ENCODE measurements at regions not wholly inside any gene's neighbourhood (a gene's known extent, or its start where the extent isn't known, plus 50 kb on each side); places are given as distances from the start of the nearest gene placed in this dataset.

- H3K27ac ChIP-seq (ENCODE audit: low read depth, low read length): peak overlapping the region; percentile 13
- no peak overlapping the region for H3K9ac ChIP-seq (ENCODE audit: low read depth in 1 of 3, low read length in 3 of 3)
- H3K4me1 ChIP-seq (ENCODE audit: control insufficient read depth in 3 of 3, insufficient read depth in 3 of 3, low read length in 3 of 3): peaks cover 0 to 8% (median 5%) of the 10 kb centered on the region in 3 donors
- no peaks in the 10 kb centered on the region for H3K9me3 ChIP-seq (ENCODE audit: control insufficient read depth in 3 of 3, low read length in 3 of 3)
- H3K4me3 ChIP-seq (ENCODE audit: low read length in 3 of 3): no peak overlapping the region
- peaks cover 0 to 10% (median 0%) of the 10 kb centered on the region in 3 donors for H3K27me3 ChIP-seq (ENCODE audit: control insufficient read depth in 3 of 3, insufficient read depth in 3 of 3, low read length in 3 of 3)
- no peaks in the 10 kb centered on the region for H3K36me3 ChIP-seq (ENCODE audit: control insufficient read depth in 3 of 3, insufficient read depth in 3 of 3, low read length in 3 of 3)
These were observed 570.1 kb upstream of the MGMT start for GRCh38 chr10:128896963-128897362.

DNA sequence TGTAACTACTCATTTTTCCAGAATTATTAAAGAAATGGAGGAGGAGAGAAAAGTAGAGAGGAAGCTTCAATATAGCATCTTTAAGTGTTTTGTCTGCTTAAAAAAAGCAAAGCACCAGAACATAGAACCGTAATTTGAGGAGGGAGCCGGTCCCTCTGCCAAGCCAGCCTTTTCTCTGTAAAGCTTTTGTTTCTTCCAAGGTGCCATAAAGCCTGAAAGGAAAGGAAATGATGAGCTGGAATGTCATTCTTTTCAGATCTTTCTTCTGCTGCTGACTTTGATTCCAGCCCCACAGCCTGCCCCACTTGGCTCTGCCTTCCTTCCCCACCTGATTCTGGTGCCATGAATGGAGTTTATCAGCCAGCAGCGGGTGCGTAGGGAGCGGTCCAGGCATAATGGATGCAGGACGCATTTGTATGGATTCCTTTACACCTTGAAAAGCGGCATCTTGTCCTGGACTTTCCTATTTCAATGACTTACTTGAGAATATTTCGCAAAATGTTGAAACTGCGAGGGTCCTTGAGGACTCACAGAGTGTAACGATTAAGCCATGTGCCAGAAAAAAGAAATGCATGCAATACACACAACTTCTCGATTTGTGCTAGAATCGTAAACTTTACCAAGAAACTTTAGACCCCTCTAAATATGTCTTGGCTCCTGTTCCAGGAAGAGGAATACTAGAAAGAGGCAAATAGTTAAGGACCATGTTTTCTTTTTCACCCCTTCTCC lies 569.5 kb upstream of the MGMT start:
- Histone ChIP-seq H3K27ac (ENCODE audit: low read depth, low read length) (peak overlapping the region; percentile 13), H3K4me3 (ENCODE audit: low read length in 3 of 3) (peak overlapping the region in 1 of 3 donors; percentile 4), H3K36me3 (ENCODE audit: control insufficient read depth in 3 of 3, insufficient read depth in 3 of 3, low read length in 3 of 3) (no peaks in the 10 kb centered on the region)

DNA sequence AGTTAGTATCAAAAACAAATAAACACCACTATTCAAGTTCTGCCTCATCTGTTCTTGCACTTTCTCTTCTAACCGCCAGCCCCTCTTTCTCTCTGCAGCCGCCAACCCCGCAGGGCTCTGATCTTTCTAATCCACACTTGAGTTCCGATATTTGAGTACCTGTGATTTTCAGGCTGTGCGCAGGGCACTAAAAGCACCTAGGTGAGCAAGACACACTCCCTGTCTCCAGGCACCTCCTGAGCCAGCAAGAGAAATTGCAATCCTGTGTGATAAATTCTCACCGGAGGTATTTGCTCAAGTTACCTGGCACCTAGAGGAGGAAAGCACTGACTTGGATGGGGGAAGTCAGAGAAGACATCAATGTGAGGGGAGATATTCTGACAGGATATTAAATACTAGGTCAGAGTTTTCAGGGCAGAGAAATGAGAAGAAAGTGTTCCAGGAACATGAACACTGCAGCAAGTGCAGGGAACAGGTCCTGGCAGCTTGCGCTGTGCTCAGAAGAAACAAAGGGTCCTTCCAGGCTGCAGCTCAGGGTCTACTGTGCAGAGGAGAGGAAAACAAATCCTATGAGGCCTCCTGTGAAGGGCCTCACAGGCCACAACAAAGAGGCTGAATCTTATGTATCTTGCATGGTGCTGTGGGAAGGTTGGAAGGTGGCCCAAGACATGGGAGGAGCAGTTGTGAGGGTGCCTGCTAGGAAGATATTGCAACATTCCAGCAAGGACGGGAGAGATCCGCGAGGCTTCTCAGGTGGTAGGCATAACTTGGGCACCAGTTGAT lies 568.7 kb upstream of the MGMT start:
- Histone ChIP-seq H3K36me3 (ENCODE audit: control insufficient read depth in 3 of 3, insufficient read depth in 3 of 3, low read length in 3 of 3) (no peaks in the 10 kb centered on the region), H3K27ac (ENCODE audit: low read depth, low read length) (no peak overlapping the region), H3K9me3 (ENCODE audit: control insufficient read depth in 3 of 3, low read length in 3 of 3) (no peaks in the 10 kb centered on the region), H3K27me3 (ENCODE audit: control insufficient read depth in 3 of 3, insufficient read depth in 3 of 3, low read length in 3 of 3) (peaks cover 0 to 10% (median 0%) of the 10 kb centered on the region in 3 donors), H3K9ac (ENCODE audit: low read depth in 1 of 3, low read length in 3 of 3) (no peak overlapping the region), H3K4me3 (ENCODE audit: low read length in 3 of 3) (no peak overlapping the region), H3K4me1 (ENCODE audit: control insufficient read depth in 3 of 3, insufficient read depth in 3 of 3, low read length in 3 of 3) (peaks cover 0 to 8% (median 5%) of the 10 kb centered on the region in 3 donors)

More for the DNA sequence above, 569.5 kb upstream of the MGMT start:
- H3K27me3 ChIP-seq (ENCODE audit: control insufficient read depth in 3 of 3, insufficient read depth in 3 of 3, low read length in 3 of 3): peaks cover 0 to 10% (median 0%) of the 10 kb centered on the region in 3 donors
- peaks cover 0 to 8% (median 5%) of the 10 kb centered on the region in 3 donors for H3K4me1 ChIP-seq (ENCODE audit: control insufficient read depth in 3 of 3, insufficient read depth in 3 of 3, low read length in 3 of 3)
- H3K9ac ChIP-seq (ENCODE audit: low read depth in 1 of 3, low read length in 3 of 3): no peak overlapping the region
- H3K9me3 ChIP-seq (ENCODE audit: control insufficient read depth in 3 of 3, low read length in 3 of 3): no peaks in the 10 kb centered on the region

- no peak overlapping the region for H3K9ac ChIP-seq (ENCODE audit: low read depth in 1 of 3, low read length in 3 of 3)
- H3K27ac ChIP-seq (ENCODE audit: low read depth, low read length): no peak overlapping the region
- H3K9me3 ChIP-seq (ENCODE audit: control insufficient read depth in 3 of 3, low read length in 3 of 3): no peaks in the 10 kb centered on the region
- H3K4me1 ChIP-seq (ENCODE audit: control insufficient read depth in 3 of 3, insufficient read depth in 3 of 3, low read length in 3 of 3): peaks cover 0 to 8% (median 5%) of the 10 kb centered on the region in 3 donors
- H3K27me3 ChIP-seq (ENCODE audit: control insufficient read depth in 3 of 3, insufficient read depth in 3 of 3, low read length in 3 of 3): peaks cover 0 to 10% (median 0%) of the 10 kb centered on the region in 3 donors
- H3K4me3 ChIP-seq (ENCODE audit: low read length in 3 of 3): no peak overlapping the region
- H3K36me3 ChIP-seq (ENCODE audit: control insufficient read depth in 3 of 3, insufficient read depth in 3 of 3, low read length in 3 of 3): no peaks in the 10 kb centered on the region
These were observed 568.2 kb upstream of the MGMT start for GRCh38 chr10:128898916-128899195.

DNA sequence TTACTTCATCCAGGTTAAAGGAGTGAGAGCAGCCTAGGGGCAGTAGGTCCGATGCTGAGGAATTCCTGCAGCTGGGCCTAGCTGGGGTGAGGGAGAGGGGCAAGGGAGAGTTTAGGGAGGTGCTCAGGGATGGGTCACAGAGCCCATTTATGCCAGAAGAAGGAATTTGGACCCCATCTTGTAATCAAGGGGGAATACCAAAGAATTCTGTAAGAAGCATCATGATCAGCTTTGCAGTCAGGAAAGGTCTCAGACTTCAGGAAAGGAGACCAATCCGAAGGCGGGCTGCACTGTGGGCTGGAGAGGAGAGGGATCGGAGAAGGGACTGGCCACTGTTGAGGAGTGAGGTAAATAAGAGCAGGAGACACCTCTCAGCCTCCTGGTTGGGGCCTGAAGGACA lies 566.6 kb upstream of the MGMT start:
- H3K9ac ChIP-seq (ENCODE audit: low read depth in 1 of 3, low read length in 3 of 3): no peak overlapping the region
- peaks cover 0 to 10% (median 0%) of the 10 kb centered on the region in 3 donors for H3K27me3 ChIP-seq (ENCODE audit: control insufficient read depth in 3 of 3, insufficient read depth in 3 of 3, low read length in 3 of 3)
- peaks cover 0 to 8% (median 5%) of the 10 kb centered on the region in 3 donors for H3K4me1 ChIP-seq (ENCODE audit: control insufficient read depth in 3 of 3, insufficient read depth in 3 of 3, low read length in 3 of 3)
- H3K36me3 ChIP-seq (ENCODE audit: control insufficient read depth in 3 of 3, insufficient read depth in 3 of 3, low read length in 3 of 3): no peaks in the 10 kb centered on the region
- H3K27ac ChIP-seq (ENCODE audit: low read depth, low read length): no peak overlapping the region
- H3K9me3 ChIP-seq (ENCODE audit: control insufficient read depth in 3 of 3, low read length in 3 of 3): no peaks in the 10 kb centered on the region
- no peak overlapping the region for H3K4me3 ChIP-seq (ENCODE audit: low read length in 3 of 3)

GRCh38 chr10:128901236-128901635 lies 565.8 kb upstream of the MGMT start:
- Histone ChIP-seq H3K9ac (ENCODE audit: low read depth in 1 of 3, low read length in 3 of 3) (no peak overlapping the region), H3K4me1 (ENCODE audit: control insufficient read depth in 3 of 3, insufficient read depth in 3 of 3, low read length in 3 of 3) (peaks cover 0 to 5% (median 5%) of the 10 kb centered on the region in 3 donors), H3K4me3 (ENCODE audit: low read length in 3 of 3) (no peak overlapping the region), H3K27ac (ENCODE audit: low read depth, low read length) (no peak overlapping the region), H3K27me3 (ENCODE audit: control insufficient read depth in 3 of 3, insufficient read depth in 3 of 3, low read length in 3 of 3) (peaks cover 0 to 5% (median 0%) of the 10 kb centered on the region in 3 donors), H3K9me3 (ENCODE audit: control insufficient read depth in 3 of 3, low read length in 3 of 3) (no peaks in the 10 kb centered on the region), H3K36me3 (ENCODE audit: control insufficient read depth in 3 of 3, insufficient read depth in 3 of 3, low read length in 3 of 3) (no peaks in the 10 kb centered on the region)

DNA sequence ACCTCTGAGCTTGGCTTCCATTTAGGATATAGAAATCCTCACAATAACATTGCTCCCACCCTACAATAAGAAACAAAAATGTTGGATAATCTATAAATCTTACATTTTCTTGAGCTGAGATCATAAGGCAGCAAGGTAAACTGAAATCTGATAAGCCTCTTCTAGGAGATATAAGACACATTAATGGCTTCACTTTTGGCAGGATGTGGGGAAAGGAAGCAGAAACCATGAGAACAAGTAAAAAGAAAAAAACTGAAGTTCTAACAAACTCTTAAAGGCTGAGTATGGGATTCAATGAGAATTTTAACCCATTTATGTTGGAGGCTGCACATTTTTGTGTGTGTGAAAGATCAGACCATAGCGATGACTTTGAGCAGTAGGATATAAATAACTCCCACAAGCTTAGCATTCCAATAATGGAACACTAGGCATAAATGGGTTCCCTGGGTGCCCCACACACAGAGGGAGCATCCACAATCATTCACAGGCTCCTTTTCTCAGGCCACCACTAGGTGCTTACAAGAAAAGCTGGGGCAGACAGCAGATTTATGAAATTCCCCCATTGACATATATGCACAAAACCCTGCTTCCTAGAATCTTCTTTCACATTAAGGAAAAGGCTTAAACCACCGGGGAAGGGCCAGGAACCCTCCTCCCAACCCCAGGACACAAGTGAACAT lies 564.9 kb upstream of the MGMT start:
- Histone ChIP-seq H3K4me3 (ENCODE audit: low read length in 3 of 3) (no peak overlapping the region), H3K27ac (ENCODE audit: low read depth, low read length) (no peak overlapping the region), H3K9ac (ENCODE audit: low read depth in 1 of 3, low read length in 3 of 3) (no peak overlapping the region), H3K36me3 (ENCODE audit: control insufficient read depth in 3 of 3, insufficient read depth in 3 of 3, low read length in 3 of 3) (no peaks in the 10 kb centered on the region), H3K27me3 (ENCODE audit: control insufficient read depth in 3 of 3, insufficient read depth in 3 of 3, low read length in 3 of 3) (peaks cover 0 to 7% (median 0%) of the 10 kb centered on the region in 3 donors), H3K4me1 (ENCODE audit: control insufficient read depth in 3 of 3, insufficient read depth in 3 of 3, low read length in 3 of 3) (peaks cover 0 to 5% (median 5%) of the 10 kb centered on the region in 3 donors), H3K9me3 (ENCODE audit: control insufficient read depth in 3 of 3, low read length in 3 of 3) (no peaks in the 10 kb centered on the region)

- H3K36me3 ChIP-seq (ENCODE audit: control insufficient read depth in 3 of 3, insufficient read depth in 3 of 3, low read length in 3 of 3): no peaks in the 10 kb centered on the region
- H3K27ac ChIP-seq (ENCODE audit: low read depth, low read length): no peak overlapping the region
These were observed 559.7 kb upstream of the MGMT start for GRCh38 chr10:128907155-128907941.

GRCh38 chr10:128908099-128908498 lies 558.9 kb upstream of the MGMT start:
- H3K27ac ChIP-seq (ENCODE audit: low read depth, low read length): no peak overlapping the region
- peaks cover 0 to 2% (median 0%) of the 10 kb centered on the region in 3 donors for H3K27me3 ChIP-seq (ENCODE audit: control insufficient read depth in 3 of 3, insufficient read depth in 3 of 3, low read length in 3 of 3)

More at GRCh38 chr10:128907155-128907941, 559.7 kb upstream of the MGMT start:
- H3K9ac ChIP-seq (ENCODE audit: low read depth in 1 of 3, low read length in 3 of 3): no peak overlapping the region
- peaks cover 0 to 2% (median 0%) of the 10 kb centered on the region in 3 donors for H3K27me3 ChIP-seq (ENCODE audit: control insufficient read depth in 3 of 3, insufficient read depth in 3 of 3, low read length in 3 of 3)
- no peak overlapping the region for H3K4me3 ChIP-seq (ENCODE audit: low read length in 3 of 3)
- peaks cover 0 to 7% (median 0%) of the 10 kb centered on the region in 3 donors for H3K4me1 ChIP-seq (ENCODE audit: control insufficient read depth in 3 of 3, insufficient read depth in 3 of 3, low read length in 3 of 3)
- no peaks in the 10 kb centered on the region for H3K9me3 ChIP-seq (ENCODE audit: control insufficient read depth in 3 of 3, low read length in 3 of 3)

More at GRCh38 chr10:128908099-128908498, 558.9 kb upstream of the MGMT start:
- H3K4me1 ChIP-seq (ENCODE audit: control insufficient read depth in 3 of 3, insufficient read depth in 3 of 3, low read length in 3 of 3): peaks cover 0 to 7% (median 0%) of the 10 kb centered on the region in 3 donors
- no peak overlapping the region for H3K4me3 ChIP-seq (ENCODE audit: low read length in 3 of 3)
- no peaks in the 10 kb centered on the region for H3K36me3 ChIP-seq (ENCODE audit: control insufficient read depth in 3 of 3, insufficient read depth in 3 of 3, low read length in 3 of 3)
- H3K9ac ChIP-seq (ENCODE audit: low read depth in 1 of 3, low read length in 3 of 3): no peak overlapping the region
- no peaks in the 10 kb centered on the region for H3K9me3 ChIP-seq (ENCODE audit: control insufficient read depth in 3 of 3, low read length in 3 of 3)

All from skeletal muscle tissue (tissue), 3 donors.